ENCODE measurements at regions not wholly inside any gene's neighbourhood (a gene's known extent, or its start where the extent isn't known, plus 50 kb on each side); places are given as distances from the start of the nearest gene placed in this dataset.

GRCh38 chr10:10456856-10457255, 560.8 kb upstream of the CELF2 start:
- TF ChIP-seq, protein P1, sequence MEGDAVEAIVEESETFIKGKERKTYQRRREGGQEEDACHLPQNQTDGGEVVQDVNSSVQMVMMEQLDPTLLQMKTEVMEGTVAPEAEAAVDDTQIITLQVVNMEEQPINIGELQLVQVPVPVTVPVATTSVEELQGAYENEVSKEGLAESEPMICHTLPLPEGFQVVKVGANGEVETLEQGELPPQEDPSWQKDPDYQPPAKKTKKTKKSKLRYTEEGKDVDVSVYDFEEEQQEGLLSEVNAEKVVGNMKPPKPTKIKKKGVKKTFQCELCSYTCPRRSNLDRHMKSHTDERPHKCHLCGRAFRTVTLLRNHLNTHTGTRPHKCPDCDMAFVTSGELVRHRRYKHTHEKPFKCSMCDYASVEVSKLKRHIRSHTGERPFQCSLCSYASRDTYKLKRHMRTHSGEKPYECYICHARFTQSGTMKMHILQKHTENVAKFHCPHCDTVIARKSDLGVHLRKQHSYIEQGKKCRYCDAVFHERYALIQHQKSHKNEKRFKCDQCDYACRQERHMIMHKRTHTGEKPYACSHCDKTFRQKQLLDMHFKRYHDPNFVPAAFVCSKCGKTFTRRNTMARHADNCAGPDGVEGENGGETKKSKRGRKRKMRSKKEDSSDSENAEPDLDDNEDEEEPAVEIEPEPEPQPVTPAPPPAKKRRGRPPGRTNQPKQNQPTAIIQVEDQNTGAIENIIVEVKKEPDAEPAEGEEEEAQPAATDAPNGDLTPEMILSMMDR (IDR thresholded peaks at IDR 0.05) = no peak
- TF ChIP-seq POLR2A (IDR thresholded peaks at IDR 0.05) = no peak

Data from esophagus squamous epithelium (tissue), 4 donors.